SK-N-SH treated with all-trans-retinoic acid at 6 μM for 48 hours (cell line): ENCODE measurements at regions not wholly inside any gene's neighbourhood (a gene's known extent, or its start where the extent isn't known, plus 50 kb on each side); places are given as distances from the start of the nearest gene placed in this dataset.
"Not testable (repeated sequence)": the region's sequence is repeated elsewhere in the genome, so short reads cannot be mapped to it uniquely, and the experiment has no call there.

Experiments used
- CSDC2 ChIP-seq: fragments of 250-450 bp; sonication (Bioruptor Pico); IDR thresholded peaks from 2 replicates; pipeline ENCODE4 v1.5.0; 2020; ENCODE audit warnings: mild to moderate bottlenecking, moderate library complexity
- ZC3H10 ChIP-seq: fragments of 250-450 bp; sonication (Bioruptor Pico); IDR thresholded peaks from 2 replicates; pipeline ENCODE4 v1.5.1; 2021; ENCODE audit warnings: mild to moderate bottlenecking, moderate library complexity
- ZFP30 ChIP-seq: fragments of 450-650 bp; formaldehyde crosslinking; IDR thresholded peaks from 2 replicates; pipeline ENCODE4 v1.5.0; 2022; ENCODE audit warnings: mild to moderate bottlenecking, moderate library complexity
- ZNF70 ChIP-seq: fragments of 450-650 bp; formaldehyde crosslinking; IDR thresholded peaks from 2 replicates; pipeline ENCODE4 v1.5.0; 2020; ENCODE audit warnings: mild to moderate bottlenecking, moderate library complexity
- TF ChIP-seq, protein P1 (sequence below): fragments of 250-450 bp; sonication (Bioruptor Pico); IDR thresholded peaks from 2 replicates; pipeline ENCODE4 v1.5.1; 2020; ENCODE audit warnings: low read depth, mild to moderate bottlenecking, moderate library complexity
- TF ChIP-seq, protein P2 (sequence below): fragments of 250-450 bp; sonication (Bioruptor Pico); IDR thresholded peaks from 2 replicates; pipeline ENCODE4 v1.5.0; 2020; ENCODE audit warnings: mild to moderate bottlenecking, moderate library complexity

DNA sequence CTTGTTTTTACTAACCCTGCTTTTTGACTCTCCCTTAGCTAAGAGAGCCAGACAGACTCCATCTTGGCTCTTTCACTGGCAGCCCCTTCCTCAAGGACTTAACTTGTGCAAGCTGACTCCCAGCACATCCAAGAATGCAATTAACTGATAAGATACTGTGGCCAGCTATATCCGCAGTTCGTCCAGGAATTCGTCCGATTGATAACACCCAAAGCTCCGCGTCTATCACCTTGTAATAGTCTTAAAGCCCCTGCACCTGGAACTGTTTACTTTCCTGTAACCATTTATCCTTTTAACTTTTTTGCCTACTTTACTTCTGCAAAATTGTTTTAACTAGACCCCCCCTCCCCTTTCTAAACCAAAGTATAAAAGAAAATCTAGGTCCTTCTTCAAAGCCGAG lies 50.8 kb upstream of the WDR72 start:
- not testable (repeated sequence) for TF ChIP-seq ZC3H10 (CRISPR knock-in tag); ZFP30 (CRISPR knock-in tag); ZNF70; CSDC2 (CRISPR knock-in tag)
- TF ChIP-seq, protein P1, sequence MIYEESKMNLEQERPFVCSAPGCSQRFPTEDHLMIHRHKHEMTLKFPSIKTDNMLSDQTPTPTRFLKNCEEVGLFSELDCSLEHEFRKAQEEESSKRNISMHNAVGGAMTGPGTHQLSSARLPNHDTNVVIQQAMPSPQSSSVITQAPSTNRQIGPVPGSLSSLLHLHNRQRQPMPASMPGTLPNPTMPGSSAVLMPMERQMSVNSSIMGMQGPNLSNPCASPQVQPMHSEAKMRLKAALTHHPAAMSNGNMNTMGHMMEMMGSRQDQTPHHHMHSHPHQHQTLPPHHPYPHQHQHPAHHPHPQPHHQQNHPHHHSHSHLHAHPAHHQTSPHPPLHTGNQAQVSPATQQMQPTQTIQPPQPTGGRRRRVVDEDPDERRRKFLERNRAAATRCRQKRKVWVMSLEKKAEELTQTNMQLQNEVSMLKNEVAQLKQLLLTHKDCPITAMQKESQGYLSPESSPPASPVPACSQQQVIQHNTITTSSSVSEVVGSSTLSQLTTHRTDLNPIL (CRISPR knock-in tag), result not testable (repeated sequence)
- TF ChIP-seq, protein P2, sequence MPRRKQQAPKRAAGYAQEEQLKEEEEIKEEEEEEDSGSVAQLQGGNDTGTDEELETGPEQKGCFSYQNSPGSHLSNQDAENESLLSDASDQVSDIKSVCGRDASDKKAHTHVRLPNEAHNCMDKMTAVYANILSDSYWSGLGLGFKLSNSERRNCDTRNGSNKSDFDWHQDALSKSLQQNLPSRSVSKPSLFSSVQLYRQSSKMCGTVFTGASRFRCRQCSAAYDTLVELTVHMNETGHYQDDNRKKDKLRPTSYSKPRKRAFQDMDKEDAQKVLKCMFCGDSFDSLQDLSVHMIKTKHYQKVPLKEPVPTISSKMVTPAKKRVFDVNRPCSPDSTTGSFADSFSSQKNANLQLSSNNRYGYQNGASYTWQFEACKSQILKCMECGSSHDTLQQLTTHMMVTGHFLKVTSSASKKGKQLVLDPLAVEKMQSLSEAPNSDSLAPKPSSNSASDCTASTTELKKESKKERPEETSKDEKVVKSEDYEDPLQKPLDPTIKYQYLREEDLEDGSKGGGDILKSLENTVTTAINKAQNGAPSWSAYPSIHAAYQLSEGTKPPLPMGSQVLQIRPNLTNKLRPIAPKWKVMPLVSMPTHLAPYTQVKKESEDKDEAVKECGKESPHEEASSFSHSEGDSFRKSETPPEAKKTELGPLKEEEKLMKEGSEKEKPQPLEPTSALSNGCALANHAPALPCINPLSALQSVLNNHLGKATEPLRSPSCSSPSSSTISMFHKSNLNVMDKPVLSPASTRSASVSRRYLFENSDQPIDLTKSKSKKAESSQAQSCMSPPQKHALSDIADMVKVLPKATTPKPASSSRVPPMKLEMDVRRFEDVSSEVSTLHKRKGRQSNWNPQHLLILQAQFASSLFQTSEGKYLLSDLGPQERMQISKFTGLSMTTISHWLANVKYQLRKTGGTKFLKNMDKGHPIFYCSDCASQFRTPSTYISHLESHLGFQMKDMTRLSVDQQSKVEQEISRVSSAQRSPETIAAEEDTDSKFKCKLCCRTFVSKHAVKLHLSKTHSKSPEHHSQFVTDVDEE (CRISPR knock-in tag), result not testable (repeated sequence)
